B cell (primary cell): ENCODE measurements at regions not wholly inside any gene's neighbourhood (a gene's known extent, or its start where the extent isn't known, plus 50 kb on each side); places are given as distances from the start of the nearest gene placed in this dataset.

Experiments
- CTCF ChIP-seq: fragments of 200-600 bp; IDR thresholded peaks from one replicate; pipeline ENCODE4 v1.8.0; 2022; ENCODE audit warnings: antibody characterized with exemption, mild to moderate bottlenecking
- EZH2 ChIP-seq: IDR thresholded peaks from 2 replicates; pipeline ENCODE4 v1.6.1; 2012; ENCODE audit warnings: borderline replicate concordance, low read depth, mild to moderate bottlenecking, moderate library complexity, low read length; ENCODE audit not compliant: insufficient read depth, poor library complexity, severe bottlenecking

- TF ChIP-seq EZH2: no peak
- TF ChIP-seq CTCF: no peak
Observed at GRCh38 chr6:111926731-111927302, 53.6 kb upstream of the FYN start.
